ENCODE measurements at regions not wholly inside any gene's neighbourhood (a gene's known extent, or its start where the extent isn't known, plus 50 kb on each side); places are given as distances from the start of the nearest gene placed in this dataset.
"Not testable (repeated sequence)": the region's sequence is repeated elsewhere in the genome, so short reads cannot be mapped to it uniquely, and the experiment has no call there.

- H3K23me2 ChIP-seq (ENCODE audit: low read depth, low read length); H3K27me3 ChIP-seq (replicated peaks in 1 of 4; ENCODE audit: control insufficient read depth in 3 of 4, extremely low read depth in 1 of 4, insufficient read depth in 3 of 4, low read length in 3 of 4); H2BK12ac ChIP-seq (ENCODE audit: low read depth, low read length); FAIRE-seq; POLR2A ChIA-PET (ENCODE audit: partially characterized antibody); DNase-seq (ENCODE audit: low read depth in 1 of 2, low spot score in 2 of 2); H4K5ac ChIP-seq (ENCODE audit: insufficient read length, low read depth, low read length); H3K4me3 ChIP-seq (ENCODE audit: extremely low read depth in 1 of 4, insufficient read depth in 2 of 4, low read depth in 3 of 4, low read length in 4 of 4); H4K20me1 ChIP-seq (replicated peaks in 1 of 2; ENCODE audit: control insufficient read depth in 1 of 2, insufficient read depth in 2 of 2, low read length in 2 of 2); H2AK5ac ChIP-seq (ENCODE audit: low read depth, low read length); H3K36me3 ChIP-seq (ENCODE audit: control insufficient read depth in 2 of 4, insufficient read depth in 4 of 4, low read length in 3 of 4); H3K27ac ChIP-seq (ENCODE audit: low read depth, low read length); H3K79me1 ChIP-seq (ENCODE audit: low read depth, low read length); H2AFZ ChIP-seq (ENCODE audit: low read length); H3K4me2 ChIP-seq (ENCODE audit: insufficient read depth in 1 of 2, low read depth in 2 of 2, low read length in 2 of 2); H3K79me2 ChIP-seq (ENCODE audit: control insufficient read depth in 1 of 2, insufficient read depth in 2 of 2, low read length in 2 of 2); H2BK20ac ChIP-seq (ENCODE audit: low read length); H3K23ac ChIP-seq (ENCODE audit: insufficient read length); H2BK120ac ChIP-seq (replicated peaks; ENCODE audit: low read depth, low read length); H4K91ac ChIP-seq (replicated peaks; ENCODE audit: insufficient read length, low read length); H3K9ac ChIP-seq (replicated peaks in 1 of 4; ENCODE audit: extremely low read depth in 1 of 4, low read depth in 3 of 4, low read length in 3 of 4); H3K18ac ChIP-seq (ENCODE audit: extremely low read depth, low read length); H3K14ac ChIP-seq (ENCODE audit: insufficient read length); H2BK5ac ChIP-seq (ENCODE audit: low read depth, low read length); H4K8ac ChIP-seq (ENCODE audit: extremely low read depth, insufficient read depth, low read length); H3K4me1 ChIP-seq (replicated peaks in 1 of 4; ENCODE audit: control insufficient read depth in 3 of 4, insufficient read depth in 4 of 4, low read length in 3 of 4); H3K4ac ChIP-seq (replicated peaks; ENCODE audit: insufficient read length, low read depth, low read length); H3K9me3 ChIP-seq (ENCODE audit: insufficient read depth in 2 of 2, low read depth in 1 of 2, low read length in 1 of 2); H3K56ac ChIP-seq (replicated peaks; ENCODE audit: insufficient read length, low read depth, low read length); CTCF ChIA-PET (ENCODE audit: partially characterized antibody); H2BK15ac ChIP-seq (ENCODE audit: low read length): not testable (repeated sequence)
- WGBS, 2 experiments (ENCODE audit: extremely low coverage in 1 of 2, insufficient coverage in 1 of 2, insufficient read length in 1 of 2, insufficient replicate concordance in 2 of 2, low coverage in 1 of 2, low lambda C conversion rate in 2 of 2, missing lambda C conversion rate in 1 of 2): 89% methylated on average over 4 of the region's 4 CpGs; no CpG with 5 or more reads in 1 of the 2 experiments
Measured at GRCh38 chr2:59751214-59751613, 802.2 kb downstream of the BCL11A start.
